OCI-LY1 (cell line): ENCODE measurements at regions not wholly inside any gene's neighbourhood (a gene's known extent, or its start where the extent isn't known, plus 50 kb on each side); places are given as distances from the start of the nearest gene placed in this dataset.

Source experiments
- H2AFZ ChIP-seq: fragments of 200-600 bp; sonication (generic), shearing (Covaris generic); 2 replicates; pipeline ENCODE4 v1.6.0; 2014; ENCODE audit warnings: antibody characterized with exemption, mild to moderate bottlenecking, low read length
- H3F3A ChIP-seq: fragments of 200-600 bp; sonication (generic), shearing (Covaris generic); 2 replicates; pipeline ENCODE4 v1.6.0; 2014; ENCODE audit warnings: mild to moderate bottlenecking, antibody characterized with exemption, low read length, moderate library complexity; ENCODE audit not compliant: insufficient read depth
- H3K27ac ChIP-seq: fragments of 200-600 bp; sonication (generic); 2 replicates; pipeline ENCODE4 v1.5.1; 2014; ENCODE audit warnings: low read length, mixed run types, mild to moderate bottlenecking, low read depth; ENCODE audit not compliant: poor library complexity, severe bottlenecking
- H3K27me3 ChIP-seq: fragments of 200-600 bp; sonication (generic); 2 replicates; pipeline ENCODE4 v1.6.0; 2014; ENCODE audit warnings: antibody characterized with exemption, mild to moderate bottlenecking, low read length, moderate library complexity; ENCODE audit not compliant: insufficient read depth
- H3K36me3 ChIP-seq: fragments of 200-600 bp; sonication (generic); 2 replicates; pipeline ENCODE4 v1.6.1; 2014; ENCODE audit warnings: mild to moderate bottlenecking, antibody characterized with exemption, low read length, moderate library complexity, mixed read lengths; ENCODE audit not compliant: insufficient read depth
- H3K4me1 ChIP-seq: fragments of 200-600 bp; sonication (generic); 2 replicates; pipeline ENCODE4 v1.5.1; 2014; ENCODE audit warnings: mild to moderate bottlenecking, low read length, moderate library complexity; ENCODE audit not compliant: insufficient read depth, severe bottlenecking
- H3K4me2 ChIP-seq: fragments of 200-600 bp; sonication (generic), shearing (Covaris generic); 2 replicates; pipeline ENCODE4 v1.6.1; 2014; ENCODE audit warnings: low read length
- H3K4me3 ChIP-seq: fragments of 200-600 bp; sonication (generic); 2 replicates; pipeline ENCODE4 v1.5.1; 2014; ENCODE audit warnings: low read length, low read depth, mild to moderate bottlenecking, mixed read lengths; ENCODE audit not compliant: poor library complexity, severe bottlenecking
- H3K79me2 ChIP-seq: fragments of 200-600 bp; shearing (Covaris generic); 2 replicates; pipeline ENCODE4 v1.6.1; 2016; ENCODE audit warnings: mixed run types, low read length, mixed read lengths; ENCODE audit not compliant: insufficient read depth
- H3K9ac ChIP-seq: fragments of 200-600 bp; sonication (generic), shearing (Covaris generic); 2 replicates; pipeline ENCODE4 v1.6.1; 2014; ENCODE audit warnings: mild to moderate bottlenecking, low read length, mixed read lengths
- H3K9me2 ChIP-seq: fragments of 200-600 bp; sonication (generic), shearing (Covaris generic); 2 replicates; pipeline ENCODE4 v1.6.1; 2014; ENCODE audit warnings: low read depth, mild to moderate bottlenecking, low read length, mixed read lengths
- H3K9me3 ChIP-seq: fragments of 200-600 bp; shearing (Covaris generic); 2 replicates; pipeline ENCODE4 v1.6.1; 2014; ENCODE audit warnings: low read length, mixed read lengths
- H4K20me1 ChIP-seq: fragments of 200-600 bp; sonication (generic), shearing (Covaris generic); 2 replicates; pipeline ENCODE4 v1.6.0; 2016; ENCODE audit warnings: mild to moderate bottlenecking, low read length; ENCODE audit not compliant: insufficient read depth
- EZH2 ChIP-seq: fragments of 200-600 bp; sonication (generic), shearing (Covaris generic); IDR thresholded peaks from 2 replicates; pipeline ENCODE4 v1.8.0; 2017; ENCODE audit warnings: borderline replicate concordance, mixed run types, mild to moderate bottlenecking, antibody characterized with exemption, low read length, moderate library complexity, mixed read lengths
- TF ChIP-seq, protein P1 (sequence below): fragments of 200-600 bp; sonication (generic), shearing (Covaris generic); IDR thresholded peaks from 2 replicates; pipeline ENCODE4 v1.5.1; 2017; ENCODE audit warnings: mild to moderate bottlenecking, antibody characterized with exemption, low read length, moderate library complexity, mixed read lengths

DNA sequence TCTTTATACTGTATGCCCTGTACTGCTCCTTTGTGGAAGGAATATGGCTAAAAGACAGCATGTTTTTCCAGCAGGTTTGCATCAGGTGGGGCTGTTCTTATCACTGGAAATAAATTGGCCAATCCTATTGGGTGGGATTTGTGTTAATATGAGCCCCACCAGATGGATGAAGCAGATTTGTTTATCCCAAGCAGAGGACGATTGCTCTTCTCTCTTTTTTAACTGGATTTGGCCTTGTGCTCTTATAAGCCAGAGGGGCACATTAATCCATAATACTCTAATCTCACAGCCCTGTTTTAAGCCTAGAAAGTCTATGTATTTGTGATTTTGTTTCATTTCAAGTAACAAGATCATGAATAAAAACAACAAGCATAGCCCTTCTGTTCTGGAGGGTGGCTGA lies 240.1 kb upstream of the ADARB2 start:
- no peak overlapping the region for H3K9ac ChIP-seq

DNA sequence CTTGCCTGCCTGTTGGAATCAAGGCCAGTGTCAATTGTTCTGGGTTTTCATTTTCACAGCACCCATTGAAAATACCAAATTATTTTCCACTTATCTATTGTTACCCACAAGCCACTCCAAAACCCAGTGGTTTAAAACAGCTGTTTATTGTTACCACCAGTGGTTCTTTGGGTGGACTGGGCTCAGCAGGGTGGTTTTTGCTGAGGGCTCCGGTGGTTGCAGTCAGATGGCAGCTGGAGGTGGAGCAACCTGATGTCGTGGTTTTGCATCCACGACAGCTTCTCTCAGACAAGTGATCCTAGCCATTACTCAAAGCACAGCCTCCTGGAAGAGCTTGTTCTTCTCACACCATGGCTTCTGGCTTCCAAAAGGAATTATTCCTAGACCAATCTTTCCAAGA lies 235.1 kb upstream of the ADARB2 start:
- Histone ChIP-seq H3K27ac (no peak overlapping the region), H3K9me3 (no peaks in the 10 kb centered on the region), H3K79me2 (no peaks in the 10 kb centered on the region), H4K20me1 (no peaks in the 10 kb centered on the region), H3K27me3 (no peaks in the 10 kb centered on the region), H3K36me3 (no peaks in the 10 kb centered on the region), H3K4me1 (no peaks in the 10 kb centered on the region), H3K4me2 (no peak overlapping the region), H3K9ac (no peak overlapping the region), H3K4me3 (no peak overlapping the region), H3F3A (no peaks in the 10 kb centered on the region), H3K9me2 (no peaks in the 10 kb centered on the region), H2AFZ (no peak overlapping the region)
- TF ChIP-seq EZH2, result no peak
- TF ChIP-seq, protein P1, sequence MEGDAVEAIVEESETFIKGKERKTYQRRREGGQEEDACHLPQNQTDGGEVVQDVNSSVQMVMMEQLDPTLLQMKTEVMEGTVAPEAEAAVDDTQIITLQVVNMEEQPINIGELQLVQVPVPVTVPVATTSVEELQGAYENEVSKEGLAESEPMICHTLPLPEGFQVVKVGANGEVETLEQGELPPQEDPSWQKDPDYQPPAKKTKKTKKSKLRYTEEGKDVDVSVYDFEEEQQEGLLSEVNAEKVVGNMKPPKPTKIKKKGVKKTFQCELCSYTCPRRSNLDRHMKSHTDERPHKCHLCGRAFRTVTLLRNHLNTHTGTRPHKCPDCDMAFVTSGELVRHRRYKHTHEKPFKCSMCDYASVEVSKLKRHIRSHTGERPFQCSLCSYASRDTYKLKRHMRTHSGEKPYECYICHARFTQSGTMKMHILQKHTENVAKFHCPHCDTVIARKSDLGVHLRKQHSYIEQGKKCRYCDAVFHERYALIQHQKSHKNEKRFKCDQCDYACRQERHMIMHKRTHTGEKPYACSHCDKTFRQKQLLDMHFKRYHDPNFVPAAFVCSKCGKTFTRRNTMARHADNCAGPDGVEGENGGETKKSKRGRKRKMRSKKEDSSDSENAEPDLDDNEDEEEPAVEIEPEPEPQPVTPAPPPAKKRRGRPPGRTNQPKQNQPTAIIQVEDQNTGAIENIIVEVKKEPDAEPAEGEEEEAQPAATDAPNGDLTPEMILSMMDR, result no peak

More for the DNA sequence above, 240.1 kb upstream of the ADARB2 start:
- H3F3A ChIP-seq, result no peaks in the 10 kb centered on the region
- no peaks in the 10 kb centered on the region for H3K4me1 ChIP-seq
- H3K27ac ChIP-seq, result no peak overlapping the region
- H3K36me3 ChIP-seq, result no peaks in the 10 kb centered on the region
- H3K4me3 ChIP-seq, result no peak overlapping the region
- no peaks in the 10 kb centered on the region for H3K9me2 ChIP-seq
- H3K79me2 ChIP-seq, result no peaks in the 10 kb centered on the region
- no peaks in the 10 kb centered on the region for H3K9me3 ChIP-seq
- no peak overlapping the region for H2AFZ ChIP-seq
- no peaks in the 10 kb centered on the region for H3K27me3 ChIP-seq
- no peak for TF ChIP-seq EZH2
- TF ChIP-seq, protein P1, result no peak
- H4K20me1 ChIP-seq, result no peaks in the 10 kb centered on the region
- no peak overlapping the region for H3K4me2 ChIP-seq

DNA sequence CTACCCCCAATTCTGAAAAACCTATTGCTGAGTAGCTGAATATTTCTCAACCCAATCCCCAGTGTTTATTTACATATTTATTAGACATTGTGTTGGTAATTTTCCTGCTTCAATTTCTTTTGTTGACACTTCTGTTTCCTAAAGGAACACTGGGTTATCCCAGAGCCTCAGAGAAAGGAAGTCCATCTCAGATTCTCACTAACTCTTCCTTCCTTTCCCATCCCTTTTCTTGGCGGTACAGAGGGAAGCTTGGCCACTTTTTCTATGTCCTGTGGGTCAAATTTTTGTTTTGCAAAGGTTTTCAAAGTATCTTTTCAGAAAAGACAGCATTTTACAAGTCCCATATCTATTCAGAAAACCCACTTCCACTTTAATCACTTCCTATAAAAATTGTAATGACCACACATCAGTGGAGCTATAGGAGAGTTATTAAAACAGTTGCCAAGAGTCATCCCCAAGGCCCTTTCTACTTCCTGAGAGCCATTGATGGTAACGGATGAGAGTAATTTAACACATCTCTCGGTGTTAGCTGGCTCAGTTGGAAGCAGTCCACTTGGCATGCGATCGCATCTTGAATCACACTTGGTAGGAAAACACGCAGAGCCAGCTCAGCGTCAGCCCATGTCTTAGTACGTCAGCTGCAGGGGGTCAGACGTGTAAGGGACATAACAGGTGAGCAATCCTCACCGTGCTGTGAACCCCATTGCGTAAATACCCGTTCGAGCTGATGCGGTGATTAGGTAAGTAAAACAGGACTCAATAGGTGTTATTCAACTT lies 231.1 kb upstream of the ADARB2 start:
- Histone ChIP-seq H3K27ac (no peak overlapping the region), H3K9me2 (no peaks in the 10 kb centered on the region), H3K4me1 (no peaks in the 10 kb centered on the region), H3K4me2 (no peak overlapping the region), H3K4me3 (no peak overlapping the region), H3K9ac (no peak overlapping the region), H4K20me1 (no peaks in the 10 kb centered on the region), H3K9me3 (no peaks in the 10 kb centered on the region), H3K79me2 (no peaks in the 10 kb centered on the region), H3F3A (no peaks in the 10 kb centered on the region), H2AFZ (no peak overlapping the region), H3K36me3 (no peaks in the 10 kb centered on the region), H3K27me3 (no peaks in the 10 kb centered on the region)
- no peak for TF ChIP-seq EZH2
- TF ChIP-seq, protein P1, result no peak
